Fibroblast of skin of back (primary cell): ENCODE measurements at regions not wholly inside any gene's neighbourhood (a gene's known extent, or its start where the extent isn't known, plus 50 kb on each side); places are given as distances from the start of the nearest gene placed in this dataset.
"Not testable (repeated sequence)": the region's sequence is repeated elsewhere in the genome, so short reads cannot be mapped to it uniquely, and the experiment has no call there.

ENCODE experiments used
- DNase-seq: peaks from one replicate; pipeline ENCODE4 v3.0.0-alpha.2; 2013

- no peak for DNase-seq
These were observed 396.4 kb downstream of the LNPK start for GRCh38 chr2:175605640-175606009.

GRCh38 chr2:175601969-175602368, 400.1 kb downstream of the LNPK start:
- no peak for DNase-seq

GRCh38 chr2:175599966-175600831, 401.9 kb downstream of the LNPK start:
- peak; percentile 91 for DNase-seq

GRCh38 chr2:175597286-175597685, 404.8 kb downstream of the LNPK start:
- DNase-seq: peak; percentile 45

- DNase-seq: no peak
These were observed 406.9 kb downstream of the LNPK start for GRCh38 chr2:175595139-175595538.

- DNase-seq: not testable (repeated sequence)
These were observed 408.2 kb downstream of the LNPK start for GRCh38 chr2:175593686-175594525.

- DNase-seq: not testable (repeated sequence)
These were observed 406.7 kb upstream of the ATP5MC3 start for GRCh38 chr2:175588213-175588612.

- no peak for DNase-seq
These were observed 404.0 kb upstream of the ATP5MC3 start for GRCh38 chr2:175585496-175585895.

GRCh38 chr2:175580652-175581051, 399.1 kb upstream of the ATP5MC3 start:
- DNase-seq: no peak

GRCh38 chr2:175579646-175580045, 398.1 kb upstream of the ATP5MC3 start:
- no peak for DNase-seq

GRCh38 chr2:175577368-175577970, 396.0 kb upstream of the ATP5MC3 start:
- no peak for DNase-seq

GRCh38 chr2:175576875-175577274, 395.4 kb upstream of the ATP5MC3 start:
- DNase-seq: no peak

- no peak for DNase-seq
These were observed 394.8 kb upstream of the ATP5MC3 start for GRCh38 chr2:175576270-175576669.

- DNase-seq: no peak
These were observed 394.1 kb upstream of the ATP5MC3 start for GRCh38 chr2:175575346-175576258.

GRCh38 chr2:175574069-175574468, 392.6 kb upstream of the ATP5MC3 start:
- no peak for DNase-seq

- no peak for DNase-seq
These were observed 389.7 kb upstream of the ATP5MC3 start for GRCh38 chr2:175571078-175571653.

GRCh38 chr2:175568109-175568730, 386.7 kb upstream of the ATP5MC3 start:
- no peak for DNase-seq

GRCh38 chr2:175567435-175568061, 386.0 kb upstream of the ATP5MC3 start:
- DNase-seq: no peak

GRCh38 chr2:175560521-175561169, 379.1 kb upstream of the ATP5MC3 start:
- no peak for DNase-seq

GRCh38 chr2:175559613-175560012, 378.1 kb upstream of the ATP5MC3 start:
- no peak for DNase-seq
